ENCODE measurements at regions not wholly inside any gene's neighbourhood (a gene's known extent, or its start where the extent isn't known, plus 50 kb on each side); places are given as distances from the start of the nearest gene placed in this dataset.

DNA sequence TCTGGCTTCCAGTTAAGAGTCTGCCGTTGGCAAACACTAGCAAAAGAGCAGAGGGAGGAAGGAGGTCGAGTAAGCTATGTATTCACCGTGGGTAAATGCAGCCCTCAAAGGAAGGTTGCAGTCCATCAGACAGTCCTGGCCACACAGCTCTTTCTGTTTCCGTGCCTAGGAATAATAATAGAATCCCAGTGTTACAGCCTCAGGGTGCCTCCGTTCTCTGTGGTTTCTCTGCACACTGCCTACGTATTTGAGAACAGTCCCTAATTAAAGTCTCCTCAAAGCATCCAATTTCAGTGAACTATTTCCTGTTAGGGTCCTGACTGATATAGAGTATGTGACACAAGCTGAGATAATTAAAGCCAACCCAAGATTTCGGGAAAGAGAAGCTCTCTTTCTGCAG is 176.7 kb downstream of the GPAM start:
- DNase-seq (ENCODE audit: low read depth in 3 of 3, low spot score in 1 of 3) = no peak

DNA sequence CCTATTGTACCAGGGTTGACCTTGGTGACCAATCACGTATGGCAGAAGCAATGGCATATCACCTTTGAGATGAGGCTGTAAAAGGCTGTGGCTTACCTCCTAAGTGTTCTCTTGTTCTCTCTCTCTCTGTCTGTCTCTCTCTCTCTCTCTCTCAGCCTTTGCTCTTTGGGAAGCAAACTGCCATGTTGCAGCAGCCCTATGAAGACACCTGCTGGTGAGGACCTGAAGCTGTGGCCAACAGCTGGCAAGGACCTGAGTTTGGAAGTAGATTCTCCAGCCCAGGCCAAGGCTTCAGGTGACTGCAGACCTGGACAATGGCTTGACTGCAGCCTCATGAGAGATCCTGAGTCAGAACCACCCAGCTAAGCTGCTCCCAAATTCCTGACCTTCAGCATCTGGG is 161.4 kb downstream of the GPAM start:
- DNase-seq (ENCODE audit: low read depth in 3 of 3, low spot score in 1 of 3) = no peak

DNA sequence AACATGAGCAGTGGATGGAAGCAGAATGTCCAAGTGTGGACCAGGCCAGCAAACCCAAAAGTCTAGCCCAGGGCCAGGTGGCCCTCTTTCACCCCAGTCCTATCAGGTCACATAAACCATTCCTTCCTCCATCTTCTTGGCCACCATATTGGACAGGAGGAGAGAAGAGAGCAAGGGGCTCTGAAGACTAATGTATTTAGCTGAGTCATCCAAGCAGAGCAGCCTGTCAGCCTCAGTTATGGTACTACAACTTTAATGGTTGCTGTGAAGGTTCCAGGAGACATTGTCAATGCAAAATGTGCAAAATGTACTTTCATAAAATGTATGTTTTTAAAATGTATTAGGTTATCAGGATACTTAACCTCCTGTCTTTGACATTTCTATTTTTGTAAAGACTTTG is 159.5 kb downstream of the GPAM start:
- DNase-seq (ENCODE audit: low read depth in 3 of 3, low spot score in 1 of 3) = no peak

DNA sequence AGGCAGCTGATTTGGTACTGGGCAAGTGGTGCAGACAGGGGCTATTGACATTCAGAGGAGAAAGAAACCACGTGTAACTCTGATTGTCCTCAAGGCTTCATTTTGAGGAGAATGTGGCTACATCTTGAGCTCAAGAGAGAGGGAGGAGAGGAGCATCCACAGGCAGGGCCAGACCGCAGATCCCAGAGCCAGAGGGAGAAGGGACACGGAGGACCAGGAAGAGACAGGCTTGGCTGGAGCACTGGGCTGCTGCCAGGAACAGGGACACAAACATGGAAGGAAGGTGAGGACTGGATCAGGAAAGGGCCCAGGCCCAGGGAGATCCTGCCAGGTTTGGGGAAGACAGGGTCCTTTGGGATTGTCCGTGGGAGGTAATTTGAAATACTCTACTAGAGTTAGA is 158.3 kb downstream of the GPAM start:
- DNase-seq (ENCODE audit: low read depth in 3 of 3, low spot score in 1 of 3) = no peak

DNA sequence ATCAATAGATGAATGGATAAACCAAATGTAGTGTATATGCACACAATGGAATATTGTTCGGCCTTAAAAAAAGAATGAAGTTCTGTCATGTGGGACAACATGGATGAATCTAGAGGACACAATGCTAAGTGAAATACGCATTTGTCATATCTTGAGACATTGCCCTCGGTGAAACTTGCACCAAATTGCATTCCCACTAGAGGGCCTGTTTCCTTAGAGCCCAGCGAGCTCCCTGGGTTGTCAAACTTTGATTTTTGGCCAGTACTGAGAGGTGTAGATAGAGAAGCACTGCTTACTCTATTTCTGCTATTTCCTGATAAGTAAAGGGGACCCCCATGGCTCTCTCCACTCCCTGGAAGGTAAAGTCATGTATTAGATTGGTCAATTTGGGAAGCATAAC is 157.1 kb downstream of the GPAM start:
- DNase-seq (ENCODE audit: low read depth in 3 of 3, low spot score in 1 of 3) = no peak

DNA sequence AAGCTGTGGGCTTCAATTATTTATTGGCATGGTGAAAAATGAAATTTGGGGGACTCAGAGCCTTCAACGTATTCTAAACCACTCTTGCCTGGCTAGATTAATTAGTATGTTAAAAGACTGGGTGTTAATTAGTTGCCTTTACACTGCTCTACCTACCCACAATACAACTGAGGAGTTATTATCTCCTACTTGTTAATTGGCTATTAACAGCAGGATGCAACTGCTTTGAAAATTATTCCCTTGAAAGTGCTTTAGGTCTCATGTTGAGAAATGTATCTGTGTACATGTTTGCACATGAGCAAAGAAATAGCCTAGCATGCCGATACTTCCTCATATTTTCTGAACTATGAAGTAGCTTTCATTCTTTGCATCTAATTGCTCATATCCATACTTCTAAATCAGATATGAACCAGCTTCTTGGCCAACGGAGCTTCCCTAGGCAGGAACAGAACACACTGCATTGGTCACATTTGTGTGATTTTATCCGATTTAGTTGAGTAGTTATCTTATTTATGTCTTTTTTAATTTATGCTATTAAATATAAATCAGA is 155.8 kb downstream of the GPAM start:
- no peak for DNase-seq (ENCODE audit: low read depth in 3 of 3, low spot score in 1 of 3)

DNA sequence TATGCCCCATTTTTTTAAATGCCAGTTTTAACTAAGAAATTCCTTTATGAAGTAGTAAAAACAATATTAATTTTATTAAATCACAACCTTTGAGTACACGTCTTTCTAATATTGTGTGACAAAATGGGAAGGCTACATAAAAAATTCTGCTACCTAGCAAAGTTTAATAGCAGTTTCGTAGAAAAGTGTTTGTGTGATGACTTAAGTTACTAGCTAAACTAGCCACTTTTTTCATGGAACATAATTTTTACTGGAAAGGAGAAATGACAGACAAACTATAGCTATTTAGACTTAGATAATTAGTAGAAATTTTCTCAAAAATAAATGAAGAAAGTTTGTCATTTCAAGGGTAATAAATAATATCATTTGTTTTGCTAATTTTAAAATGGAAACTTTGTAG is 153.1 kb downstream of the GPAM start:
- DNase-seq (ENCODE audit: low read depth in 3 of 3, low spot score in 1 of 3) = no peak

DNA sequence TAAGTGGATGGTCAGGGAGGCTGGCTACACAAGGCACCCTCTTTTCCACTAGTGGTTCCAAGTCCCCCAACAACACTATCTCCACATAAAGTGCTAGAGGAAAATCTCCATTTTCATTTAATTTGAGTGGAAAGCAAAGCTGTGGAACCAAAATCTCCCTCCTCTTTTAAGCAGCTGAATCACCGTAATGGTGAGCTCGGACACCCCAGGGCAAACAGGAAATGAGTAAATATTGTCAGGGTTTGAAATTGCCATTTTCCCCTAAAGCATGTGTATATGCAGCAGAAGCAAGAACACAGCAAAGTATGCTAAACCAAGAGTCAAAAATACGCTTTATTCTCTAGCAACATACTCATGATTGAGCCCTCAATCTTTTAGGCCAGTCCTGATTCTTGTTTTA is 143.7 kb downstream of the GPAM start:
- DNase-seq (ENCODE audit: low read depth in 3 of 3, low spot score in 1 of 3) = no peak

DNA sequence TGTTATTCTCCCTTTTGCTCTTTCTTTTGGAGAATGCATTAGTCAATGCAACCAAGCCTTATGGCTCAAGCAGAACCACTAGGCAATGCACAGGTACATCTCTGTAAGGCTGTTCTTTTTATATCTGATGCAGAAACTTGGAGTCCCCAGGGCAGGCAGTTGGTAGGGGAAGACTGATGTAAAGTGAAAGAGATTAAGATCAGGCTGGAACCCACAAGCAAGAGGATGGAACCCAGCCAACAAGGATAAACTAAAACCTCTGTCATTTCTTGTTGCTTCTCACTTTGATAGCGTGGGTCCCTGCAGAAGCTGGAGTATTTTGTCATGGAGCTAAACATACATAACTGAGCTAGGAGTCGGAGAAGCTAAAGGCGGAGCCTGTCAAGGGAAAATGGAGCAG is 142.9 kb downstream of the GPAM start:
- no peak for DNase-seq (ENCODE audit: low read depth in 3 of 3, low spot score in 1 of 3)

DNA sequence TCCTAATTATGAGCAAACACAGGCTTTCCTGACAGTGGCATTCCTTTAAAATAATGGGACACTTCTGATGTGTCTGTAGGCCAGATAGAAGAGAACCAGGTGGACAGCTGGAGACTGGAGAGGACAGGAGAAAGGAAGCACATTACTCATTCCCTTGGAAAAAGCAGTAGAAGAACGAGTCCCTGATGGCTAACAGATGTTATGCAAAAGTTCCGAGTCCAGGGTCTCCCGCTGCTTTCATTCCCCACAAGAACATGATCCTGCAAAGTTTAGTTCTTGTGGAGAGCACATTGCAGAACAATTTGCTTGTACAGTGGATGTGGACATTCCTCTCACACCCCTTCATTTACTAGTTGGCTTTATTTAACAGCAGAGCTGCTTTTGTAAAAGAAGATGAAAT is 137.6 kb downstream of the GPAM start:
- DNase-seq (ENCODE audit: low read depth in 3 of 3, low spot score in 1 of 3) = no peak

DNA sequence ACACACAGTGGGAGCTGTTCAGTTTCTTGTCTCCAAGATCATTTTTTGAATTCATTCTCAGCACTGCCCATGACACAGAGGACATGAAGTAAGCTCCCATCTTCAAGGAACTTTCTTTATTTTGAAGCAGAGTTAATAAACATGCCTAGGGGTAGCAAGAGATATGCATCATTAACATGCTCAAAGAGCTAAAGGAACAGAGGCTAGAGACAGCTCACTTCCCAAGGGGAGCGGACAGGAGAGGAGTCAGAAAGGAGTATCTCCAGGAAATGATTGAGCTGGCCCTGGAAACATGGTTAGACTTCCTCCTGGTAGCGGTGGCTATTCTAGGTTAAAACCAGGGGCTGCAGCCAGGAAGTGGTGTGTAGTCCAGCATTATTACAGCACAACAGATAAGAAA is 135.9 kb downstream of the GPAM start:
- DNase-seq (ENCODE audit: low read depth in 3 of 3, low spot score in 1 of 3) = no peak

DNA sequence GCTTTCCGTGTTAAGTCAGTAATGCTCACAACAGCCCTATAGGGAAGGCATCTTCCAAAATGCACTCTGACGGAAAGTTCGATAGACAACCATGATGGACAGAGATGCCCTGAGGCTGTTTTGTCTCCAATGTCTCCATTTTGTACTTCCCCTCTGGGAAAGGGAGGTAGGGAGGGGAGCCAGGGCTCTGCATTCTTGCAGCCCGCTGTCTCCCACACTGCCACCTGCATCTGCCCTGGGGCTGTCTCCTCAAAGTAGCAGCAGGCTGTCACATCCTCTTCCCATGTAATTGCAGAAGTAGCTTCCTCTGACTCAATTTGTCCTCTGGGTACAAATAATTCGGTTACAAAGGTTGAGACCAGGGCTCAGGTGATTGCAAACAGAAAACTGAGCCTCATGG is 131.4 kb downstream of the GPAM start:
- DNase-seq (ENCODE audit: low read depth in 3 of 3, low spot score in 1 of 3) = no peak

DNA sequence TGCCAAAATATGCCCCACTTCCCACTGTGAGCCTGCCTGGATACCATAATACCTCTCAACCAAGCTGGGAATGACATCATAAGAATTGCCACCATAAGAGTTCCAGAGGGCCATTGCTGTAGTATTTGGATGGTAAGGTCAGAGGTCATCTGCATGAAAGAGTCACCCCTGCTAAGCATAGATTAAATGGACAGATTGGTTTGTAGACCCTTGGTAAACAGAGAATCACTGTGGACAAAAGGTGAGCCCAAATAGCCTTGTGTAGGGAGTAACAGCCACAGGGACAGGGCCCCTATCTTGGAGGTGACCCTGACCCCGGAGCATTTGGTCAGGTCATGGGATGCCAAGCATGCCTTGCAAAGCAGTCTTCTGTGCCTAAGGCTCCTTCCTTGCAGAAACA is 129.7 kb downstream of the GPAM start:
- no peak for DNase-seq (ENCODE audit: low read depth in 3 of 3, low spot score in 1 of 3)

DNA sequence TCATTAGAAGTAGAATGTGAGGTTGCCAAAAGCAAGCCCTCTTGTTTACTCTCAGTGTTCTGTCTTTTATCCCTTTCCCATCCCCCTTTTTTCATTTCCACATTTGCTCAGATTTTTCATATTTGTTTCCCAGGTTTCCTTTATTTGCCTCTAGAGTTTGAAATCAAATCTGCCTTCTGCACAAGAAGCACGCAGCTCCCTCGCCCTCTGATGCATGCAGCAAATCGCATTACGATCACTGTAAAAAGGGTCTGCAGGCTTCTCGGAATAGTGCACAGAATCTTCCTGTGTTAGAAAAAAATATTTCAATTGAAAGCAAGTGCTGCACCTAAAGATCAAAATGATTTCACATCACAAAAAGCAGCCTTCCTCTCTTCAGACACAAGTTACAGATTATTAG is 129.0 kb downstream of the GPAM start:
- DNase-seq (ENCODE audit: low read depth in 3 of 3, low spot score in 1 of 3) = no peak

DNA sequence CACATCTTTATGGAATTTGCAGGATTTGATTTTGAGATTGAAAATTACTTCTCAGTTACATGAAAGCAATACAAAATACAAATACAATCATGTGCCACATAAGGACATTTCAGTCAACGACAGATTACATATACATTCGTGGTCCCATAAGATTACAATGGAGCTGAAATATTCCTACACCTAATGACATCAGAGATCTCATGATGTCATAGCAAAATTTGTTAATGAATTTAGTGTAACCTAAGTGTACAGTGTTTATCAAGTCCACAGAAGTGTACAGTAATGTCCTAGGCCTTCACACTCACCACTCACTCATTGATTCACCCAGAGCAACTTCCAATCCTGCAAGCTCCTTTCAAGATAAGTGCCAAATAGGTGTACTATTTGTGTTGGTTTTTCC is 126.5 kb downstream of the GPAM start:
- no peak for DNase-seq (ENCODE audit: low read depth in 3 of 3, low spot score in 1 of 3)

DNA sequence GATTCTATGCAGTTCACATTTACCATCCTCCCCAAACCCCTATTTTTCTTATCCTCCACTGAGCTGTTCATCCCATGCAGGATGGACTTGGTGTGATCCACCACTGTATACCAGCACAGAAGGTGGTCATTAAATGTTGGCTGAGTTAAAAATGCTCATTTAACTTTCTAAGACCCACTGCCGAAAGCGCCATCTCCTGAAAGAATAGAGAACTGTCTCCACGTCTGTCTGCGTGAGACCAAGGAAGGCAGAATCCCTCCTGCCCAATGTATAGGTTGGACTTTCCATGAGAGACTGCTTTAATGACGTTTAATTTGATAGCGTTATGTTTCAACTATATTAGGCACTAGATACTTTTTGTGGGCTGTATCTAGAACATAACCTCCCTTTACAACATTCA is 124.3 kb downstream of the GPAM start:
- DNase-seq (ENCODE audit: low read depth in 3 of 3, low spot score in 1 of 3) = no peak

DNA sequence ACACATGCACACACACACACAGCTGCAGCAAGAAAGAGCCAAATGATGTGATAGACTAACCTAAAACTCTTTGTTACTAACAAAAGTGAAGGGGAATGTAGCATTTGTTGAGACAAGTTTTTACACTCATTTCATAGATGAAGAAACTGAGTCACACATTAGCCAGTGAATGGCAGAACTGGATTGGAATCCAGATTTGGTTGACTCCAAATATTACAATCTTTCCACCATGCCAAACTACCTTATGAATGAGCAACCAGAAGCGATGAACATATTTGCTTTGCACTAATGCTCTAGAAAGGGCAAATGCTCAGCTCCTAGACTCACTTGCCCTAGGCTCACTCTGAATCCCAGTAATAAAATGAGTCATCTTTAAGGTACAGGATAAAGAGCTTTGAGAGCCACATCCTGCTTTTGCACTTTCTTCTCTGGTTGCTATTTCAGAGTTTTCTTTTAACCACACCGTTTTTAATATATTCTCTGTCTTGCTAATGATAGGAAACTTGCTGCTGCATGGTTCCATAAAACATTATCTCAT is 111.9 kb downstream of the GPAM start:
- DNase-seq (ENCODE audit: low read depth in 3 of 3, low spot score in 1 of 3) = no peak

DNA sequence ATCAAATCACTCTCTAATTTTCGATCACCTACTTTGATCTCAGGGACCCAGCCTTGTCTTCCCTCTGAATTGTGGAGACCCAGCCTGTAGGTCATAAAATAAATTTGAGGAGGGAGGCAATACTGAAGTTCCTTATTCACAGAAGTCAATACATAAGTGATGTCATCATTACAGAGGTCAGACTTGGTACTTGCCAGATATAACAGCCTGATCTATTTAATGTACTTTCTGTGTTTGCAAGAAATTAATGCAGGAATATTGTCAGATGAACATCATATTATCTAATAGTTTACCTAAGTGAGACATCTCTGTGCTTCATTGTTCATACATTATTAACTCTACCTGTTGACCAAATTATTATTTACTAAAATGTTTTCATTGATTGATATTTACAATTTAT is 105.6 kb downstream of the GPAM start:
- DNase-seq (ENCODE audit: low read depth in 3 of 3, low spot score in 1 of 3) = no peak

DNA sequence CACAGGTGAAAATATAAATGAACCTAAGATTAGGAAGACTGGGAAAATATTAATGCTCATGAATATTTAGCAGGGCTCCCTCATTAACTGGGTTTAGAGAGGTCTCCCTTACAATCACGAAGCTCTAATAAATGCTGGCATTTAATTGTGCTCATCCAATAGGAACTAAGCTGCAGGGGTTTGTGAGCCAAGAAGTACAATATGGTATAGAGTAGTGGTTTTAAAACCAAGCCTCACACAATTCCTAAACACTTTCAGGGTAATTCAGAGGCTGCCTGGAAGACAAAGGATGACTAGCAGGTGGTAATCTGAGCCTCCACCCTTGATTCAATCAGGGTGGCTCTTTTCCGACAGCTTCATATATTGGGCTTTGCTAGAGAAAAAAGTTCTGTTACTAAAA is 103.3 kb downstream of the GPAM start:
- DNase-seq (ENCODE audit: low read depth in 3 of 3, low spot score in 1 of 3) = no peak

DNA sequence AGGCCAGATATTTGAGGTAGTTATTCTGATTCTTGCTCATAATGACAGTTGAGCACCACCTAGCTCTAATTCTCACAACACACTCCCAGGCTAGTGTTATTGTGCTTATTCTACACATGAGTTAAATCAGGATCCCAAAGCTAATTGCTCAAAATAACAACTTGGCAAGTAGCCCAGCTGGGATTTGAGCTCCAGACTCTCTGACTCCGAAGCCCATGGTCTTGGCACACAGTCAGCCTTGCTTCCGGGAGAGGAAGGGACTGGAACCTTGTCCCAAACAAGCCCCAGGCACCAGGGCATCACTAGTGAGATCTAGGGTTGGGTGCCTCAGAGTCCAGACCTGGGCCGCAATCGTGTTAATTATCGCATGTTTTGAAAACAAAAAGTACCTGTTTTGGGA is 101.4 kb downstream of the GPAM start:
- DNase-seq (ENCODE audit: low read depth in 3 of 3, low spot score in 1 of 3) = no peak

DNA sequence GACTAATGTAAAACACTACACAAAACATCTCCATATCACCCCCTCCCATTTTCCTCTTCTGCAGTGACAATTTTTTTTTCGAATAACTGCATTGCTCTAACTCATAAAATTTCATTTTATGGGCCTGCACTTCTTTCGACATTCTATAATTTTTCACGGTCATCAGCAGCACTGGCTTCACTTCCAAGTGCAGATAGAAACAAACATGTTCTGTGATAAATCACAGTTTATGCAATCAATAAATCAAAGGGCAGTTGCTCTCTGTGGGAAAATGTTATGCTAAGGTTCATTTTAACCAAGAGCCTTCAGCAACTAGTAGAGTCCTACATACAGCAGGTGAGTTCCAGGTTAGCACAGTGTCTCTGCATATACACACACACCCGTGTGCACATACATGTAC is 100.1 kb downstream of the GPAM start:
- no peak for DNase-seq (ENCODE audit: low read depth in 3 of 3, low spot score in 1 of 3)

DNA sequence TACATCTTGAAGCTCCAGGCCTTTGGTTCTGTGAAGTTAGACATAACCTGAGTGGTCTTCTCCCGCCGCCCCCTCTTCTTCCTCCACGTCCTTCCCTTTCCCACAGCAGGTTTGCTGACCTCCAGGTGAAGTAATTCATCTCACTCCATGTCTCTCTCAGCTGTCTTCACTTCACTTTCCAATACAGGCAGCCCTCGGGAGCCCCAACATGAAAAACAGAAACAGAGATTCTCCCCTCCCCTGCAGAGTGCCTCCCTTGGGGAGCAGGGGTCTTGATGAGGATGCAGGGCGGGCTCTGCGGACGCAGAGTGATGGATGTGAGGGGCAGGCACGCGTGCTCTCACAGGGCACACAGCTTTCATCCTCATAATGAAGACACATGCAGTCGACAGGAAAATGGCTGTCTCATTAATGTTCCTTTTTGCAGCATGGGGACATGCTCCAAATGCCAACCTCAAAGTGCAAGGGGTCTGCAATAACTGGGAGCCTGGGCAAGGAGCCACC is 95.6 kb downstream of the GPAM start:
- no peak for DNase-seq (ENCODE audit: low read depth in 3 of 3, low spot score in 1 of 3)

DNA sequence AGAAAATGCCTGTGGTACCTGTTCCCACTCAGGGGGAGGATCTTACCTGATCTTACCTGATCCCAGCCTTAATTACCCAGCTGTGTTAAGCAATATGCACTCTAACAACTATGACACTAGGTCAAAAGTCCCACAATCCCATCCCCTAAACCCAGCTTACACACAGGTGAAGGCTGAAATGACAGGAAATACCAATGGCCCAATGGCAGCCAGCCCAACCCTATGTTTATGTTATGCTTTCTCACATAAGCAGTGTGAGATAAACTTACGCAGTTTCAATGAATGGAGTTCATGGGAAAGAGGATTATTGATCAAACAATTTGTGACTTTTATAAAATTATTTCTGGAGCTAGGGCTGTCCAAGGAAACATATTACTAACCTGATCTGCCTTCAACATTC is 91.9 kb downstream of the GPAM start:
- no peak for DNase-seq (ENCODE audit: low read depth in 3 of 3, low spot score in 1 of 3)

DNA sequence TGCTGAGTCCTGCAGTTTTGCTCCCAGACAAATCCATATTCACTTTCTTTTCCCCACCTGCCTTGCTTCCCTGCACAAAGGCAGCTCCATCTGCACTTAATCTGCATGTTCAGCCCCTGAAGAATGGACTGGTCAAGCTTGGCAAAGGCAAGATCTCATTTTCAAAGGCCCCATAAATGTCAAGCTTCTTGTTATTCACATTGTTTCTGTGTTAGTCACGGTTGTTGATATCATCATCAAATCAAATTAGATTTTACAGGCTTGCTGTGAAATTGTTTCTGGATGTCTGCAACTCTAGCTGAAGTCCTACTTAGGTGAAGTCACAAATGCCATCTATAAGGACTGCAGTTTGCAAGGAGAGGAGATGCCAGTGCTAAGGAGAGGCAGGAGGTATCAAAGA is 91.0 kb downstream of the GPAM start:
- DNase-seq (ENCODE audit: low read depth in 3 of 3, low spot score in 1 of 3) = no peak

Data from stimulated activated CD4-positive, alpha-beta T cell treated with anti-CD3 and anti-CD28 coated beads, TNF-alpha, amount 100 ng/mL, for 1 hour (primary cell).